B cell (primary cell): ENCODE measurements at regions not wholly inside any gene's neighbourhood (a gene's known extent, or its start where the extent isn't known, plus 50 kb on each side); places are given as distances from the start of the nearest gene placed in this dataset.

Source experiments
- ATAC-seq: fragments of 200-7000 bp; cut with Tn5 transposase; one replicate; pipeline ENCODE4 v1.10.0; 2021; ENCODE audit warnings: low read depth, mild to moderate bottlenecking, moderate number of reproducible peaks, moderate library complexity
- CTCF ChIA-PET: fragments of 350-600 bp; sonication (Branson Sonifier 250); formaldehyde crosslinking; loops from one replicate; lab custom pipeline; 2021; ENCODE audit warnings: antibody characterized with exemption, inconsistent platforms; lab: Charles Lee
- POLR2A ChIA-PET: fragments of 350-600 bp; sonication (Branson Sonifier 250); formaldehyde crosslinking; loops from one replicate; lab custom pipeline; 2021; ENCODE audit warnings: antibody characterized with exemption; lab: Charles Lee
- DNase-seq: peaks from one replicate; pipeline ENCODE4 v3.0.0; 2013
- H2AFZ ChIP-seq: 2 replicates; pipeline ENCODE4 v1.6.1; 2012; ENCODE audit warnings: mild to moderate bottlenecking, low read depth, low read length; ENCODE audit not compliant: insufficient read depth, poor library complexity, severe bottlenecking
- H3K27ac ChIP-seq, 2 donors: 1 replicate in 1 of 2; 2 replicates in 1 of 2; pipeline ENCODE4 v1.5.1; 2012 to 2013; ENCODE audit warnings: low read length in 2 of 2, mild to moderate bottlenecking in 2 of 2, moderate library complexity in 1 of 2
- H3K27me3 ChIP-seq, 4 experiments: fragments of 200-600 bp in 1 of 4; sonication (generic) in 1 of 4; replicated peaks in 1 of 4; 1 replicate in 2 of 4; 2 replicates in 2 of 4; pipeline versions ENCODE4 v1.6.1 to v1.7.0; 2013 to 2016; ENCODE audit warnings: low read length in 3 of 4, mild to moderate bottlenecking in 2 of 4, mixed read lengths in 1 of 4, moderate library complexity in 1 of 4; ENCODE audit not compliant: insufficient read depth in 4 of 4, control insufficient read depth in 3 of 4; ENCODE audit errors: control extremely low read depth in 1 of 4
- H3K36me3 ChIP-seq, 2 experiments: replicated peaks in 1 of 2; 1 replicate in 1 of 2; 2 replicates in 1 of 2; pipeline versions ENCODE4 v1.6.1 to v1.7.1; 2013; ENCODE audit warnings: low read length in 1 of 2; ENCODE audit not compliant: insufficient read depth in 2 of 2, control insufficient read depth in 1 of 2; ENCODE audit errors: control extremely low read depth in 1 of 2, extremely low read depth in 1 of 2
- H3K4me1 ChIP-seq, 2 donors: fragments of 200-600 bp in 1 of 2; sonication (generic) in 1 of 2; 1 replicate in 1 of 2; 2 replicates in 1 of 2; pipeline versions ENCODE4 v1.5.1 to v1.6.1; 2013 to 2017; ENCODE audit warnings: low read length in 2 of 2; ENCODE audit not compliant: control insufficient read depth in 2 of 2, insufficient read depth in 2 of 2
- H3K4me2 ChIP-seq: replicated peaks from 2 replicates; pipeline ENCODE3; 2012; ENCODE audit warnings: mild to moderate bottlenecking, low read depth, low read length; ENCODE audit not compliant: poor library complexity, severe bottlenecking
- H3K4me3 ChIP-seq, 5 experiments: fragments of 200-600 bp in 1 of 5; sonication (generic) in 1 of 5; 1 replicate in 3 of 5; 2 replicates in 2 of 5; pipeline versions ENCODE4 v1.5.1 to v1.7.0; 2011 to 2016; ENCODE audit warnings: low read length in 4 of 5, mild to moderate bottlenecking in 4 of 5, low read depth in 2 of 5, control low read depth in 1 of 5, moderate library complexity in 1 of 5; ENCODE audit not compliant: insufficient read depth in 1 of 5; ENCODE audit errors: control extremely low read depth in 1 of 5, extremely low read depth in 1 of 5
- H3K79me2 ChIP-seq: fragments of 200-600 bp; sonication (generic); one replicate; pipeline ENCODE4 v1.6.0; 2016; ENCODE audit warnings: low read length; ENCODE audit not compliant: control insufficient read depth, insufficient read depth
- H3K9ac ChIP-seq: fragments of 200-600 bp; sonication (generic); 2 replicates; pipeline ENCODE4 v1.6.1; 2017; ENCODE audit warnings: mild to moderate bottlenecking, low read length, moderate library complexity
- H3K9me3 ChIP-seq, 3 donors: one replicate each; pipeline versions ENCODE4 v1.6.1 to v1.7.1; 2013; ENCODE audit warnings: low read length in 2 of 3; ENCODE audit not compliant: control insufficient read depth in 2 of 3, insufficient read depth in 1 of 3; ENCODE audit errors: control extremely low read depth in 1 of 3
- H4K20me1 ChIP-seq: 2 replicates; pipeline ENCODE4 v1.6.0; 2012; ENCODE audit warnings: mild to moderate bottlenecking, low read length; ENCODE audit not compliant: insufficient read depth, control insufficient read depth, poor library complexity, severe bottlenecking
- H3K27ac Mint-ChIP-seq: one replicate; pipeline ENCODE4 v1.8.0; 2021; ENCODE audit warnings: mixed read lengths
- H3K27me3 Mint-ChIP-seq: one replicate; pipeline ENCODE4 v1.8.0; 2021; ENCODE audit warnings: mixed read lengths
- H3K4me1 Mint-ChIP-seq: one replicate; pipeline ENCODE4 v1.8.0; 2021; ENCODE audit warnings: mixed read lengths
- H3K4me3 Mint-ChIP-seq: one replicate; pipeline ENCODE4 v1.8.0; 2021; ENCODE audit warnings: mixed read lengths
- H3K9me3 Mint-ChIP-seq: one replicate; pipeline ENCODE4 v1.8.0; 2022; ENCODE audit warnings: mixed read lengths; ENCODE audit not compliant: insufficient read depth
- CTCF ChIP-seq: fragments of 200-600 bp; IDR thresholded peaks from one replicate; pipeline ENCODE4 v1.8.0; 2022; ENCODE audit warnings: antibody characterized with exemption, mild to moderate bottlenecking
- EZH2 ChIP-seq: IDR thresholded peaks from 2 replicates; pipeline ENCODE4 v1.6.1; 2012; ENCODE audit warnings: borderline replicate concordance, low read depth, mild to moderate bottlenecking, moderate library complexity, low read length; ENCODE audit not compliant: insufficient read depth, poor library complexity, severe bottlenecking
- WGBS: methylation state at CpG from one replicate; pipeline ENCODE4 v1.1.5; 2013; ENCODE audit warnings: missing lambda C conversion rate; ENCODE audit not compliant: insufficient coverage; 5-methylcytosine and 5-hydroxymethylcytosine counted together
- intact Hi-C: fragments of 100-400 bp; cut with micrococcal nuclease; formaldehyde crosslinking; loops from one replicate; pipeline ENCODE4 v1.10.0; 2022

GRCh38 chr11:21888814-21889213 is 304.1 kb upstream of the ANO5 start:
- H3K4me1 Mint-ChIP-seq = no peaks in the 10 kb centered on the region
- ChIA-PET POLR2A (no interaction called here), CTCF (no interaction called here)
- no peaks in the 10 kb centered on the region for H3K36me3 ChIP-seq
- intact Hi-C loops = no loop called here
- no peak overlapping the region for H3K9ac ChIP-seq
- no peaks in the 10 kb centered on the region for H3K27me3 ChIP-seq
- H3K4me3 Mint-ChIP-seq = no peak overlapping the region
- no peaks in the 10 kb centered on the region for H3K27me3 Mint-ChIP-seq
- peaks cover 4% of the 10 kb centered on the region for H3K9me3 Mint-ChIP-seq
- no peak overlapping the region for H2AFZ ChIP-seq
- H3K79me2 ChIP-seq = no peaks in the 10 kb centered on the region
- no peak overlapping the region for H3K27ac ChIP-seq
- TF ChIP-seq CTCF = no peak
- no peak for TF ChIP-seq EZH2
- WGBS = no CpG with 5 or more reads among the region's 1 CpG
- H3K4me2 ChIP-seq = no peak overlapping the region
- H4K20me1 ChIP-seq = no peaks in the 10 kb centered on the region
- no peak overlapping the region for H3K27ac Mint-ChIP-seq
- DNase-seq = no peak
- H3K4me3 ChIP-seq = no peak overlapping the region
- no peaks in the 10 kb centered on the region for H3K4me1 ChIP-seq
- H3K9me3 ChIP-seq = no peaks in the 10 kb centered on the region
- no peak for ATAC-seq

- 60% methylated on average over 1 of the region's 6 CpGs for WGBS
- H3K9me3 Mint-ChIP-seq = peaks cover 2% of the 10 kb centered on the region
Observed at GRCh38 chr11:21892736-21893564, 299.9 kb upstream of the ANO5 start.

More at GRCh38 chr11:21892736-21893564, 299.9 kb upstream of the ANO5 start:
- Histone ChIP-seq H3K27ac (no peak overlapping the region), H3K4me3 (no peak overlapping the region), H4K20me1 (no peaks in the 10 kb centered on the region), H3K36me3 (no peaks in the 10 kb centered on the region), H3K9ac (no peak overlapping the region), H3K4me2 (no peak overlapping the region), H3K79me2 (no peaks in the 10 kb centered on the region), H2AFZ (no peak overlapping the region), H3K9me3 (no peaks in the 10 kb centered on the region), H3K27me3 (no peaks in the 10 kb centered on the region), H3K4me1 (no peaks in the 10 kb centered on the region)
- ChIA-PET CTCF (no interaction called here), POLR2A (no interaction called here)
- ATAC-seq (no peak), DNase-seq (no peak)
- TF ChIP-seq EZH2 = no peak
- TF ChIP-seq CTCF = no peak
- intact Hi-C loops = no loop called here
- Mint-ChIP-seq H3K4me3 (no peak overlapping the region), H3K27ac (no peak overlapping the region), H3K4me1 (no peaks in the 10 kb centered on the region), H3K27me3 (no peaks in the 10 kb centered on the region)
